ENCODE measurements at regions not wholly inside any gene's neighbourhood (a gene's known extent, or its start where the extent isn't known, plus 50 kb on each side); places are given as distances from the start of the nearest gene placed in this dataset.
"Not testable (repeated sequence)": the region's sequence is repeated elsewhere in the genome, so short reads cannot be mapped to it uniquely, and the experiment has no call there.

DNA sequence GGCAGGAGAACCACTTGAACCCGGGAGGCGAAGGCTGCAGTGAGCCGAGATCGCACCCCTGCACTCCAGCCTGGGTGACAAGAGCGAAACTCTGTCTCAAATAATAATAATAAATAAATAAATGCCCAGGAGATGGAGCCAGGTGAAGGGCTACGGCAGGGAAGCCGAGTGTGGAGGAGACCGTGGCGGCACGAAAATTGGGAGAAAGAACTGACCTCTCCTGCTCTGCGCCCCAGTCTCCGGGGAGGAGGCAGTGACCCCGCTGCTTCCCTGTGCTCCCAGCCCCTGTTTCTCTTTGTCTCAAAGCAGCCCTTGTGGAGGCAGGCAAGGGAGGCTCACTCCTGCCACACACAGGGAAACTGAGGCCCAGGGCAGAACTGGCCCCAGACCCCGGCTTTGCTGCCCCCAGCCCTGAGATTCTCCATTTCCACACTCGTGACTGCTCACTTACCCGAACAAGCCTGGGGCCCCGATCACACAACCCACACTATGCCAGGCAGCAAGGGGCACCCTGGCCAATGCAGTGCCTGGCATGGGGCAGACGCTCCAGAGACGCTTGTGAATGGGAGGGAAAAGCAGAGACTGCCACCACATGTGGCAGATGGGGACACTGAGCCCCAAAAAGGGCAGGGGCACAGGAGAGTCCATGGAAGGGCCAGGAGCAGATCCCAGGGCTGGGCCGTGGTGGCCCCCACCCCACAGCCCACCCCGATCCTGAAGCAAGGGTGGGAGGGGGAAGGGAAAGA is 80.4 kb upstream of the PRR5 start:
- H3K9me3 ChIP-seq: no peaks in the 10 kb centered on the region
- H3K4me3 ChIP-seq: no peak overlapping the region
- no peak for DNase-seq (ENCODE audit: extremely low spot score in 2 of 2)
- no peaks in the 10 kb centered on the region for H3K36me3 ChIP-seq
- no peak for TF ChIP-seq POLR2A (IDR thresholded peaks at IDR 0.05)
- no peak overlapping the region for H3K27ac ChIP-seq
- intact Hi-C loops (cut with DNase I): loop anchor here (10.0 kb wide), 2 partner anchors 537 to 1227 kb away; no protein-coding TSS in a partner anchor
- H3K27me3 ChIP-seq: no peaks in the 10 kb centered on the region
- no peaks in the 10 kb centered on the region for H3K4me1 ChIP-seq

DNA sequence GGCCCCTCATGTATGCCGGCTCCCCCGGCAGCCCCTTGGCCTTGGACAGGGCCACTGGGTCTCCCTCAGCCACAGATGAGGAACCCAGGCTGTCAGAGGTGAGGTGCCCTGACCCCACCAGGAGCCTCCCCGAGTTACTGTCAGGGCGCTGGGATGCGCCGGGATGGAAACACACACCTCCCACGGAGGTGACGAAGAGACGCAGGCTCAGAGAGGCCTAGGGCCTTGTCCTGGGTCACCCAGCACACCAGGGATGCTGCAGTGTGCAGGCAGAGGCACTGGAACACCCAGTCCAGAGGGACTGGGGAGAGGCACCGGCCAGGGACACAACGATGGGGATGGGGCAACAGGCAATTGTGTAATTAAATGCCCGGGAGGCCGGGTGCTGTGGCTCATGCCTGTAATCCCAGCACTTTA is 81.2 kb upstream of the PRR5 start:
- no peak overlapping the region for H3K4me3 ChIP-seq
- no peaks in the 10 kb centered on the region for H3K4me1 ChIP-seq
- no peaks in the 10 kb centered on the region for H3K27me3 ChIP-seq
- no peaks in the 10 kb centered on the region for H3K9me3 ChIP-seq
- no peak overlapping the region for H3K27ac ChIP-seq
- no peaks in the 10 kb centered on the region for H3K36me3 ChIP-seq
- no peak for DNase-seq (ENCODE audit: extremely low spot score in 2 of 2)
- intact Hi-C loops (cut with DNase I): loop anchor here (10.0 kb wide), 2 partner anchors 536 to 1226 kb away; no protein-coding TSS in a partner anchor
- TF ChIP-seq, protein P1, sequence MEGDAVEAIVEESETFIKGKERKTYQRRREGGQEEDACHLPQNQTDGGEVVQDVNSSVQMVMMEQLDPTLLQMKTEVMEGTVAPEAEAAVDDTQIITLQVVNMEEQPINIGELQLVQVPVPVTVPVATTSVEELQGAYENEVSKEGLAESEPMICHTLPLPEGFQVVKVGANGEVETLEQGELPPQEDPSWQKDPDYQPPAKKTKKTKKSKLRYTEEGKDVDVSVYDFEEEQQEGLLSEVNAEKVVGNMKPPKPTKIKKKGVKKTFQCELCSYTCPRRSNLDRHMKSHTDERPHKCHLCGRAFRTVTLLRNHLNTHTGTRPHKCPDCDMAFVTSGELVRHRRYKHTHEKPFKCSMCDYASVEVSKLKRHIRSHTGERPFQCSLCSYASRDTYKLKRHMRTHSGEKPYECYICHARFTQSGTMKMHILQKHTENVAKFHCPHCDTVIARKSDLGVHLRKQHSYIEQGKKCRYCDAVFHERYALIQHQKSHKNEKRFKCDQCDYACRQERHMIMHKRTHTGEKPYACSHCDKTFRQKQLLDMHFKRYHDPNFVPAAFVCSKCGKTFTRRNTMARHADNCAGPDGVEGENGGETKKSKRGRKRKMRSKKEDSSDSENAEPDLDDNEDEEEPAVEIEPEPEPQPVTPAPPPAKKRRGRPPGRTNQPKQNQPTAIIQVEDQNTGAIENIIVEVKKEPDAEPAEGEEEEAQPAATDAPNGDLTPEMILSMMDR (IDR thresholded peaks at IDR 0.05): no peak
- no peak for TF ChIP-seq POLR2A (IDR thresholded peaks at IDR 0.05)

DNA sequence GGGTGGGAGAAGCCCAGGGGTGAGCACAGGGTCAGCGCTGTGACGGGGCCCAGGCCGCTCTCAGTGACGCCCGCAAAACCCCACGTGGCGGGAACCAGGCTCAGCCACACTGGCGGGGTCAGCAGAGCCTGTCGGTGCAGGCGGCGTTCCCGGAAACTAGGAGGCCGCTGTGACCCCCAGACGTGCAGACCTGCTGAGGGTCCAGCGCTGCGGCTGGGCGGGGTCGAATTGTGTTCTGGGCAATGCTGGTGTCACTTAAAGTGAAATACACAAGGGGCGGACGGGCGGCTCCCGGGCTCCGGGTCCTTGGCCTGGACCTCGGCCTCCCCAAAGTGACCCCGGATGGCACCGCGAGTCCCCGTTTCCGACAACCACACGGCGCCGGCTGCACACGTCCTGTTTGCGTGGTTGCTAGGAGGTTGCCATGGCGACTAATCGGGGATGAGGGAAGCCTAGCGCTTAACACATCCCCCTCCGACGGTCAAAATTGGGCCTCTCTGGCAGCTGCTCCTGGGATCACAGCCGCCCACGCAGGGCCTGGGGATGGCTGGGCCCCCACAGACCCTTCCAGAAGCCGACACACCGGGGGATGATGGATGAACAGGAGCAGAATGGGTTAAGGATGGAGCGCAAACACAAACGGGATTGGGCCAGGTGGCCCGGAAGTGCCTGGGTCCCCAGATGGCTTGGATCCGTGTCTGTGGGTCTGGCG is 81.7 kb upstream of the PRR5 start:
- intact Hi-C loops (cut with DNase I): loop anchor here (10.0 kb wide), 2 partner anchors 535 to 1225 kb away; no protein-coding TSS in a partner anchor
- Histone ChIP-seq H3K27me3 (no peaks in the 10 kb centered on the region), H3K27ac (no peak overlapping the region), H3K36me3 (no peaks in the 10 kb centered on the region), H3K9me3 (no peaks in the 10 kb centered on the region), H3K4me1 (no peaks in the 10 kb centered on the region), H3K4me3 (no peak overlapping the region)
- no peak for DNase-seq (ENCODE audit: extremely low spot score in 2 of 2)
- TF ChIP-seq, protein P1 (IDR thresholded peaks at IDR 0.05): no peak
- peak in 1 of 2 donors; percentile 56 for TF ChIP-seq POLR2AphosphoS5 (IDR thresholded peaks at IDR 0.05; ENCODE audit: insufficient read depth in 1 of 2, low read depth in 1 of 2)
- no peak for TF ChIP-seq POLR2A (IDR thresholded peaks at IDR 0.05)

DNA sequence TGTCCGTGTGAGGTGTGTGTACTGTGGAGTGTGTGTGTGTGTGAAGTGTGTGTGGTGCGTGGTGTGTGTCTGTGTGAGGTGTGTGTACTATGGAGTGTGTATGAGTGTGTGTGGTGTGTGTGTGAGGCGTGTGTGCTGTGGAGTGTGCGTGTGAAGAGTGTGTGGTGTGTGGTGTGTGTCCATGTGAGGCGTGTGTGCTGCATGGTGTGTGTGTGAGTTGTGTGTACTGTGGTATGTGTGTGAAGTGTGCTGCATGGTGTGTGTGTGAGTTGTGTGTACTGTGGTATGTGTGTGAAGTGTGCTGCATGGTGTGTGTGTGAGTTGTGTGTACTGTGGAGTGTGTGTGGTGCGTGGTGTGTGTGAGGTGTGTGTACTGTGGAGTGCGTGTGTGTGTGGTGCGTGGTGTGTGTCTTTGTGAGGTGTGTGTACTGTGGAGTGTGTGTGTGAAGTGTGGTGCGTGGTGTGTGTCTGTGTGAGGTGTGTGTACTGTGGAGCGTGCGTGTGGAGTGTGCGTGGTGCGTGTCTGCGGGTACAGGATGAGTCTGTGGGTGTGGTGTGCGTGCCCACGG is 82.4 kb upstream of the PRR5 start:
- not testable (repeated sequence) for H3K27ac ChIP-seq; H3K4me1 ChIP-seq; H3K27me3 ChIP-seq; H3K4me3 ChIP-seq; H3K9me3 ChIP-seq; DNase-seq (ENCODE audit: extremely low spot score in 2 of 2); H3K36me3 ChIP-seq
- intact Hi-C loops (cut with DNase I): loop anchor here (10.0 kb wide), 2 partner anchors 535 to 1225 kb away; no protein-coding TSS in a partner anchor

DNA sequence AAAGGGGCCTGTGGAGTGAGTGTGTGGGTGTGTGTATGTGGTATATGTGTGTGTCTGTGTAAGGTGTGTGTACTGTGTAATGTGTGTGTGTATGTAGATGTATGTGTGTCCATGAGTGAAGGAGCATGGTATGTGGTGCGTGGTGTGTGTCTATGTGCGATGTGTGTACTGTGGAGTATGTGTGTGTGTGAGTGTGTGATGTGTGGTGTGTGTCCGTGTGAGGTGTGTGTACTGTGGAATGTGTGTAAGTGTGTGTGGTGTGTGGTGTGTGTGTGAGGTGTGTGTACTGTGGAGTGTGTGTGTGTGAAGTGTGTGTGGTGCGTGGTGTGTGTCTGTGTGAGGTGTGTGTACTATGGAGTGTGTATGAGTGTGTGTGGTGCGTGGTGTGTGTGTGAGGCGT is 83.1 kb upstream of the PRR5 start:
- H3K27ac ChIP-seq; H3K27me3 ChIP-seq; H3K9me3 ChIP-seq; H3K36me3 ChIP-seq; intact Hi-C loops (cut with DNase I); H3K4me3 ChIP-seq; H3K4me1 ChIP-seq; DNase-seq (ENCODE audit: extremely low spot score in 2 of 2): not testable (repeated sequence)

DNA sequence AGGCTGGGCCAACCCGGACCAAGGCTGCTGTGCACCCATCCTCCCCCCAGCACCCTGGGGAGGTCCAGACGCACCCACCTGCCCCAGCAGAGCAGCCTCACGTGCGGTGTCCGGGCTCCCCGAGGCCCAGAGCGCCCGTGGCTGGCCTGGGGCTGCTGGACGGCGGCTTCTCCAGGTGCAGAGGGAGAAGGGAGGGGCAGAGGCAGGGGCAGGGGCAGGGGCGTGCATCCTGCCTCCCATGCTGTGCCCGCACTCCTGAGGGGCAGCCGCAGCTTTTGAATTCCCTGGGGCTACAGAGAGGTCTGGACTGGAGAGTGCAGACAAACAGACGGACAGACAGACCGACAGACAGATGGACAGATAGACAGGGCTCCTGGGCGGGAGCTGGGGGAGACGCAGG is 83.6 kb upstream of the PRR5 start:
- H3K4me3 ChIP-seq: no peak overlapping the region
- no peak for DNase-seq (ENCODE audit: extremely low spot score in 2 of 2)
- no peaks in the 10 kb centered on the region for H3K4me1 ChIP-seq
- TF ChIP-seq POLR2A (IDR thresholded peaks at IDR 0.05) (no peak), POLR2AphosphoS5 (IDR thresholded peaks at IDR 0.05; ENCODE audit: insufficient read depth in 1 of 2, low read depth in 1 of 2) (no peak)
- TF ChIP-seq, protein P1 (IDR thresholded peaks at IDR 0.05): no peak
- H3K9me3 ChIP-seq: peaks cover 4% of the 10 kb centered on the region
- H3K27ac ChIP-seq: no peak overlapping the region
- H3K36me3 ChIP-seq: no peaks in the 10 kb centered on the region
- H3K27me3 ChIP-seq: no peaks in the 10 kb centered on the region
- intact Hi-C loops (cut with DNase I): no loop called here
